PC-3 (cell line): ENCODE measurements at regions not wholly inside any gene's neighbourhood (a gene's known extent, or its start where the extent isn't known, plus 50 kb on each side); places are given as distances from the start of the nearest gene placed in this dataset.
A peak's percentile ranks its signal among the peaks of the same experiment; 100 is the strongest.

Source experiments
- ATAC-seq: fragments of 200-7000 bp; cut with Tn5 transposase; 2 replicates; pipeline ENCODE4 v1.9.1; 2020; ENCODE audit warnings: mild to moderate bottlenecking, moderate library complexity
- BruUV-seq: library from RNA; stranded (reverse); fragments of 400-500 nt; replicated peaks from 2 replicates; lab custom pipeline; 2021; lab: Mats Ljungman, UMichigan
- CTCF ChIA-PET: fragments of 300-600 bp; sonication (Branson Sonifier 250); formaldehyde crosslinking; loops from one replicate; lab custom pipeline; 2022; ENCODE audit warnings: antibody characterized with exemption; lab: Charles Lee
- POLR2A ChIA-PET: fragments of 300-600 bp; sonication (Branson Sonifier 250); formaldehyde crosslinking; loops from one replicate; lab custom pipeline; 2022; ENCODE audit warnings: antibody characterized with exemption; ENCODE audit not compliant: unreplicated experiment; lab: Charles Lee
- DNase-seq: peaks from one replicate; pipeline ENCODE4 v3.0.0-alpha.2; 2015
- H2AFZ ChIP-seq: fragments of 300-600 bp; sonication (generic); 2 replicates; pipeline ENCODE4 v1.6.0; 2016; ENCODE audit warnings: antibody characterized with exemption, low read length
- H3F3A ChIP-seq: fragments of 300-600 bp; sonication (generic); one replicate; pipeline ENCODE4 v1.6.0; 2017; ENCODE audit warnings: antibody characterized with exemption, low read length, control low read depth, mild to moderate bottlenecking; ENCODE audit not compliant: unreplicated experiment
- H3K27ac ChIP-seq: fragments of 300-600 bp; sonication (generic); 2 replicates; pipeline ENCODE4 v1.5.1; 2016; ENCODE audit warnings: mild to moderate bottlenecking, low read length
- H3K27me3 ChIP-seq: fragments of 300-600 bp; sonication (generic); 2 replicates; pipeline ENCODE4 v1.6.1; 2016; ENCODE audit warnings: low read length, mixed read lengths
- H3K36me3 ChIP-seq: fragments of 300-600 bp; sonication (generic); 2 replicates; pipeline ENCODE4 v1.6.1; 2016; ENCODE audit warnings: low read depth, mixed run types, low read length, mixed read lengths
- H3K4me1 ChIP-seq: fragments of 300-600 bp; sonication (generic); 2 replicates; pipeline ENCODE4 v1.5.1; 2016; ENCODE audit warnings: low read length; ENCODE audit not compliant: insufficient read depth
- H3K4me2 ChIP-seq: fragments of 300-600 bp; sonication (generic); 2 replicates; pipeline ENCODE4 v1.6.0; 2016; ENCODE audit warnings: low read length
- H3K4me3 ChIP-seq: fragments of 300-600 bp; sonication (generic); 2 replicates; pipeline ENCODE4 v1.5.1; 2016; ENCODE audit warnings: mild to moderate bottlenecking, low read length, mixed read lengths
- H3K79me2 ChIP-seq: fragments of 300-600 bp; sonication (generic); 2 replicates; pipeline ENCODE4 v1.6.1; 2017; ENCODE audit warnings: low read length, mixed read lengths
- H3K9ac ChIP-seq: fragments of 300-600 bp; sonication (generic); 2 replicates; pipeline ENCODE4 v1.6.0; 2016; ENCODE audit warnings: mild to moderate bottlenecking, low read length
- H3K9me2 ChIP-seq: fragments of 300-600 bp; sonication (generic); replicated peaks from 2 replicates; pipeline ENCODE4 v1.6.1; 2016; ENCODE audit warnings: mixed run types, low read length, mixed read lengths
- H3K9me3 ChIP-seq: fragments of 300-600 bp; sonication (generic); 2 replicates; pipeline ENCODE4 v1.6.1; 2016; ENCODE audit warnings: low read length, mixed read lengths
- H4K20me1 ChIP-seq: fragments of 300-600 bp; sonication (generic); 2 replicates; pipeline ENCODE4 v1.6.1; 2016; ENCODE audit warnings: low read length, mixed read lengths
- CTCF ChIP-seq: fragments of 300-600 bp; sonication (generic); conservative IDR thresholded peaks from 2 replicates; pipeline ENCODE4 v1.5.1; 2017; ENCODE audit warnings: antibody characterized with exemption, low read depth, mild to moderate bottlenecking, low read length
- EZH2 ChIP-seq: fragments of 300-600 bp; sonication (generic); IDR thresholded peaks from one replicate; pipeline ENCODE4 v1.6.1; 2017; ENCODE audit warnings: antibody characterized with exemption, mild to moderate bottlenecking, low read length; ENCODE audit not compliant: unreplicated experiment
- EZH2phosphoT487 ChIP-seq: fragments of 300-600 bp; sonication (generic); IDR thresholded peaks from 2 replicates; pipeline ENCODE4 v1.6.1; 2018; ENCODE audit warnings: mild to moderate bottlenecking, antibody characterized with exemption, low read length, borderline replicate concordance
- intact Hi-C: fragments of 100-400 bp; cut with micrococcal nuclease; formaldehyde crosslinking; loops from 2 replicates; pipeline ENCODE4 v1.9.0; 2023

GRCh38 chr18:986051-986450, 81.4 kb downstream of the ADCYAP1 start:
- TF ChIP-seq EZH2phosphoT487 (no peak), EZH2 (no peak), CTCF (no peak)
- Histone ChIP-seq H2AFZ (no peak overlapping the region), H3K27me3 (no peaks in the 10 kb centered on the region), H3K27ac (no peak overlapping the region), H4K20me1 (no peaks in the 10 kb centered on the region), H3K79me2 (no peaks in the 10 kb centered on the region), H3K9me2 (no peaks in the 10 kb centered on the region), H3F3A (no peaks in the 10 kb centered on the region), H3K4me1 (no peaks in the 10 kb centered on the region), H3K9ac (no peak overlapping the region), H3K4me2 (no peak overlapping the region), H3K36me3 (no peaks in the 10 kb centered on the region), H3K4me3 (no peak overlapping the region), H3K9me3 (no peaks in the 10 kb centered on the region)
- no peak for DNase-seq
- no peak for ATAC-seq
- CTCF ChIA-PET = no interaction called here
- intact Hi-C loops = no loop called here
- POLR2A ChIA-PET = no interaction called here
- no TSS peak for BruUV-seq

GRCh38 chr18:986552-986951, 81.9 kb downstream of the ADCYAP1 start:
- ATAC-seq = no peak
- Histone ChIP-seq H3K9me3 (no peaks in the 10 kb centered on the region), H2AFZ (no peak overlapping the region), H3K36me3 (no peaks in the 10 kb centered on the region), H3K4me2 (no peak overlapping the region), H3K4me3 (no peak overlapping the region), H3K9ac (no peak overlapping the region), H3K4me1 (no peaks in the 10 kb centered on the region), H4K20me1 (no peaks in the 10 kb centered on the region), H3K9me2 (no peaks in the 10 kb centered on the region), H3K79me2 (no peaks in the 10 kb centered on the region), H3K27ac (no peak overlapping the region), H3K27me3 (no peaks in the 10 kb centered on the region), H3F3A (no peaks in the 10 kb centered on the region)
- TF ChIP-seq CTCF (no peak), EZH2 (no peak), EZH2phosphoT487 (no peak)
- no peak for DNase-seq
- ChIA-PET CTCF (no interaction called here), POLR2A (no interaction called here)
- BruUV-seq = no TSS peak
- intact Hi-C loops = no loop called here

GRCh38 chr18:987325-988186, 82.9 kb downstream of the ADCYAP1 start:
- intact Hi-C loops = no loop called here
- H3K36me3 ChIP-seq = no peaks in the 10 kb centered on the region
- ATAC-seq (no peak), DNase-seq (peak; percentile 23)
- no peaks in the 10 kb centered on the region for H3F3A ChIP-seq
- no peak overlapping the region for H3K9ac ChIP-seq
- no peaks in the 10 kb centered on the region for H3K9me3 ChIP-seq
- no TSS peak for BruUV-seq
- no peak overlapping the region for H3K4me3 ChIP-seq
- H2AFZ ChIP-seq = no peak overlapping the region
- no peaks in the 10 kb centered on the region for H3K27me3 ChIP-seq
- no peaks in the 10 kb centered on the region for H3K79me2 ChIP-seq
- H3K4me2 ChIP-seq = no peak overlapping the region
- CTCF ChIA-PET = no interaction called here
- no peaks in the 10 kb centered on the region for H4K20me1 ChIP-seq
- no peaks in the 10 kb centered on the region for H3K9me2 ChIP-seq
- TF ChIP-seq CTCF = no peak
- no peak for TF ChIP-seq EZH2phosphoT487
- no peak for TF ChIP-seq EZH2
- no peak overlapping the region for H3K27ac ChIP-seq
- POLR2A ChIA-PET = no interaction called here
- H3K4me1 ChIP-seq = no peaks in the 10 kb centered on the region
